Sigmoid colon (tissue), 3 donors: ENCODE measurements at regions not wholly inside any gene's neighbourhood (a gene's known extent, or its start where the extent isn't known, plus 50 kb on each side); places are given as distances from the start of the nearest gene placed in this dataset.

Experiments used
- POLR2A ChIP-seq, 2 donors: fragments of 450-650 bp; IDR thresholded peaks; one replicate each; pipeline ENCODE4 v1.6.1; 2016; ENCODE audit warnings: antibody characterized with exemption in 2 of 2, mild to moderate bottlenecking in 2 of 2, moderate library complexity in 2 of 2
- TF ChIP-seq, protein P1 (sequence below), 4 experiments: fragments of 450-650 bp in 3 of 4; fragments of 200-600 bp in 1 of 4; IDR thresholded peaks; one replicate each; pipeline ENCODE4 v1.5.1; 2016 to 2019; ENCODE audit warnings: antibody characterized with exemption in 4 of 4, mild to moderate bottlenecking in 3 of 4, moderate library complexity in 2 of 4

DNA sequence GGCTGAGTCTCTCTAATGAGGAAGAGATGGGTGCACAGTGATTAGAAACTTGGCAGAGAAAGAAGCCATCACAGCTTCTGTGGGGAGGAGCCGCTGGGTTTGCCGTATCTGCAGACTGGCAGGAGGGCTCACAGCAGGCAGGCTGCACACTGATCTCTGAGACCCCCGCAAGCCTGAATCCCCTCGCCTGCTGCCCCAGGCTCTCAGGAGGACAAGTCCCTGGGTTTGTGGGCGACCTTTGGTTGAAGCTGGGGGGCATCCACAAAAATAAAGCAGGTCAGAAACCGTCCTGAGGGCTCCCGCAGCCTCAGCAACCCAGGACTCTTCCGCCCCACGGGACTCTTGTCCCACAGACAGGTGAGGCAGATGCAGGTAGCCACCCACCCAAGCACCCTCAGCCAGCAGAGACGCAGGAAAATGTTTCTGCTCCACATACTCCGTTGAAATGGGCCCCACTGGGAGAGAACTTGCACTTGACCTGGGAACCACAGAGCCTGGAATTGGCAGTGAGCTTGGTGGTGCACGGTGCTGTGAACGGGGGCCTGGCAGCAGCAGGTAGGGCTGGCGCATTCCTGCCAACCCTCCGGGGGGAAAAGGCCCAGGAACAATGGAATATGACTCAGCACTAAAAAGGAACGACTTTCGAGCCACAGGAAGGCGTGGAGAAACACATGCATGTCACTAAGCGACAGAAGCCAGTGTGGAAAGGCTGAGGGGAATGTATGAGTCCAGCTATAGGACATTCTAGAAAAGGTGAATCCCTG lies 89.9 kb downstream of the YTHDF1 start:
- TF ChIP-seq, protein P1, sequence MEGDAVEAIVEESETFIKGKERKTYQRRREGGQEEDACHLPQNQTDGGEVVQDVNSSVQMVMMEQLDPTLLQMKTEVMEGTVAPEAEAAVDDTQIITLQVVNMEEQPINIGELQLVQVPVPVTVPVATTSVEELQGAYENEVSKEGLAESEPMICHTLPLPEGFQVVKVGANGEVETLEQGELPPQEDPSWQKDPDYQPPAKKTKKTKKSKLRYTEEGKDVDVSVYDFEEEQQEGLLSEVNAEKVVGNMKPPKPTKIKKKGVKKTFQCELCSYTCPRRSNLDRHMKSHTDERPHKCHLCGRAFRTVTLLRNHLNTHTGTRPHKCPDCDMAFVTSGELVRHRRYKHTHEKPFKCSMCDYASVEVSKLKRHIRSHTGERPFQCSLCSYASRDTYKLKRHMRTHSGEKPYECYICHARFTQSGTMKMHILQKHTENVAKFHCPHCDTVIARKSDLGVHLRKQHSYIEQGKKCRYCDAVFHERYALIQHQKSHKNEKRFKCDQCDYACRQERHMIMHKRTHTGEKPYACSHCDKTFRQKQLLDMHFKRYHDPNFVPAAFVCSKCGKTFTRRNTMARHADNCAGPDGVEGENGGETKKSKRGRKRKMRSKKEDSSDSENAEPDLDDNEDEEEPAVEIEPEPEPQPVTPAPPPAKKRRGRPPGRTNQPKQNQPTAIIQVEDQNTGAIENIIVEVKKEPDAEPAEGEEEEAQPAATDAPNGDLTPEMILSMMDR (IDR thresholded peaks at IDR 0.05) = no peak
- TF ChIP-seq POLR2A (IDR thresholded peaks at IDR 0.05) = no peak
